ENCODE measurements at regions not wholly inside any gene's neighbourhood (a gene's known extent, or its start where the extent isn't known, plus 50 kb on each side); places are given as distances from the start of the nearest gene placed in this dataset.
"Not testable (repeated sequence)": the region's sequence is repeated elsewhere in the genome, so short reads cannot be mapped to it uniquely, and the experiment has no call there.

DNA sequence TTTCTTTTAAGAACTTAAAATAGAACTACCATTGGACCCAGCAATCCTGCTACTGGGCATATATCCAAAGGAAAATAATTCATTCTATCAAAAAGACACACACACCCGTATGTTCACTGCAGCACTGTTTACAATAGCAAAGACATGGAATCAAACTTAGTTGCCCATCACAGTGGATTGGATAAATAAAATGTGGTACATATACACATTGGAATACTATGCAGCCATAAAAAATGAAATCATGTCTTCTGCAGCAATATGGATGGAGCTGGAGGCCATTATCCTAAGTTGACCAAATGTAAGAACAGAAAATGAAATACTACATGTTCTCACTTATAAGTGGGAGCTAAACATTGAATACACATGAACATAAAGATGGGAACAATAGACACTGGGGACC, 585.3 kb upstream of the USP24 start:
- no peak for DNase-seq

DNA sequence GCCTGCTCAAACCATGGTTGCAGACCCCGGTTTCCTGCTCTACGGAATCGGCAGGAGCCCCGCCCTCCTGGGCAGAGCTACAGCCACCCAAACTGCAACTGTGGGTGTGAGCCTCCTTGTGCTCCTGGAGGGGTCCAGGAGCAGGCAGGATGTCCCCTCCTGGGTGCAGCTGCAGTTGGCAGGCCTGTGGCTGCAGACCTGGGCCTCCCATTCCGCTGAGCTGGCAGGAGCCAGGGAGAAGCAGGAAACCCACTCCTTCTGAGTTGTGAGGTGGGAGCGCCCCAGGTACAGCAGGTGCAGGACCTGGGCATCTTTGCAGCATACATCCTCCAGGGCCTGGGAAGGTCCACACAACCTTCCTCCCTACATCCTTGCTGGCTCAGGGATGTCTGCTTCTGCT, 578.7 kb upstream of the USP24 start:
- DNase-seq: no peak

DNA sequence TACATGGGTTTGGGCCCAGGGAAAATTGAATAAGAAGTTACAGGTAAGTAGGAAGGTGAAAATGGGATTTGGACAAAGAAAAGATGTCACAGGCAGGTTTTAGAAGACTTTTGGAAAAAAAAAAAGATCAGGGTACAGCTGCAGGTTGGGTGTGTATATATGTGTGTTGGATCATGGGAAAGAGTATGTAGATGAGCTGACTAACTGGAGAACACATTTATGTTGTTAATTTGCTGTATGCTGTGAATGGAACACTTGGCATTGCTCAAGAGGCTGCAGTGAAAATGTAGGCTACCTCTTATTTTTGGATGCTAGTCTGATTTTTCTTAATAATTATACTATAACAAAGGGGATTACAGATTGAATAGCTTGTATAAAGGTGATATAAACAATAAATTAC, 577.7 kb upstream of the USP24 start:
- DNase-seq: no peak

DNA sequence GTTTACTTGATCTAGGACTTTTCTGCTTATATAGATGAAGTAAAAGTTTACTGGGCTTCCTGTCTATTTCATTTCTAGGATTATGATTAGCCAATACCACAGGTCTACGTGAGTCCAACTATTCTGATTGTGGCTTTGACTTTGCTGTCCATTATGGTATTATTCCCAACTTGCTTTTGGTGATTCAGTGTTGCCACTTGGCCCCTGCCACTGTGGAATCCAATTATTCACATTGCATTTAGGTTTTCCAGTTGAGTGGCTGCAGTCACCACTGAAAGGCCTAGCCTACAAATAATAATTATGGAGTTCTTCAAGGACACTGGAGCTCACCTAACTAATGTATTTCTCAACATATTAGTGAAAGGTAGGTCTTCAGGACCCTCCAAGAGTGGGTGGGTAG, 574.3 kb upstream of the USP24 start:
- no peak for DNase-seq

DNA sequence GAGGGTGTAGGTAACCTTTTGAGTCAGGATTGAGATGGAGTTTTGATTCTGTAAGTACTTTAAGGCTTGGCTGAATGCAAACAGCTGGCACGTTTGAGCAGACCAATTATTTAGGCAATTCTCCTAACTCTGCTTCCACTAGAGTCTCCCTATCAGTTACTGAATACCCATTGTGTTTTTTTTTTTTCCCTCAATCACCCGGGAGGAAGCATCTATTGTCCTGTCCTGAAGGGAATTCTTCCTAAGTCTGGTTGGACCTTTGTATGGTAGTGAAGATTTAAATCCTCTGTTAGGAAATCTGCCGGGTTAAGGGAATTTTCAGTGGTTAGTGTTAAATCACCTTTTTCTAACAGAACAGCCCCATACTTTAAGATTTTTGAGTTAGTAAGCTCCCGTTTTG, 571.2 kb upstream of the USP24 start:
- no peak for DNase-seq

DNA sequence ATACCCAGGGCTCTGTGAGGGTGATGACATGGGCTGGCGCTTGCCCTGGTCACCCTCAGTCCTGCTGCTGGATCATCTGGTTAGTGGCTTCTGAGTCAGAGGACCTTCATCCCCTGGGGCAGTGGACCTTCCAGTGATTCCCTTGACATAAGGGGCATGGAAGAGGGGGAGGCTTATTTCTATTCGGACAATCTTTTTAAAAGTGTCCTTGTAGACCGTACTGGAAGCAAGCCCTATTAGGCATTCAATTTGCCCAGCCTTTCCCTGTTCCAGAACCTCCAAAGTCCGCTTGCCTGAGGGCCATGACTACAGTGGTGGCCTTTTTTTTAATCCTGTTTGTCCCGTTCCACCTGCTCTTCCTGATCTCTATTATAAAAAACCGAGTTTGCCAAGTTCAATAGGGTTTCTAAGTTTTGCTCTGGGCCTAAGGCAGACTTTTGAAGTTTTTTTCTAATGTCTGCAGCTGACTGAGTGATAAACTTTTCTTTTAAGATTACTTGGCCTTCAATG, 569.8 kb upstream of the USP24 start:
- not testable (repeated sequence) for DNase-seq

DNA sequence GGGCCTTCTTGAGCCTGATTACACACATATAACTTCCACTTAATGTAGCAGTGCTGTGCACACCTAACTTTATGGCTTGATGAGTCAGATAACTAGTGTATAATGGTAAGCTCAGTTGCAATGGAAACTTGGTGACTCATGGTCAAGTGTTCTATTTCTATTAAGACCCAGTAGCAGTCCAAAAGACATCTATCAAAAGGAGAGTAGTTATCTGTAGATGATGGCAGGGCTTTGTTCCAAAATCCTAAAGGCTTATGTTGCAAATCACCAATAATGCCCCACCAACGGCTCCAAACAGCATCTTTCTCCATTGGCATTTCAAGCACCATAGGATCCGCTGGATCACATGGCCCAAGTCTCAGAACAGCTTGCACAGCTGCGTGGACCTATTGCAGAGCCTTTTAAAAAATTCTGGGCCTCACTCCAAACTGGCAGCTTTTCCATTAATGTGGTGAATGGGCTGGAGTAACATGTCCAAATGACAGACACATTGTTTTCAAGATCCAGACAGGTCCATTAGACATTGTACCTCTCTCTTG, 566.8 kb upstream of the USP24 start:
- DNase-seq: no peak

DNA sequence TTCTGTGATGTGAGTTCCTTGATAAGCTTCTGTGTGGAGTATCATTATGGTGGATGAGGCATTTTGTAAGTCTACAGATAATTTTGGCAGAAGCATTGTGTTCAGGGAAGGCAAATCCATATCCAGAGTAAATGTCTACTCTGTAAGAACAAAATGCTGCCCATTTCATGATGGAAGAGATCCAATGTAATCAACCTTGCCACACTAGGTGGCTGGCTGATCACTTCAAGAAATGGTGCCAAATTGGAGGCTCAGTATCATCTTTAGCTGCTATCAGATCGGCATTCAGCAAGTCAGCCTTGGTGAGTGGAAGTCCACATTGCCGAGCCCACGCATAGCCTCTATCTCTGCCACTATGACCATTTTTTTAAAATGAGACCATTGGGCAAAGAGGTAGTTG, 565.8 kb upstream of the USP24 start:
- no peak for DNase-seq

DNA sequence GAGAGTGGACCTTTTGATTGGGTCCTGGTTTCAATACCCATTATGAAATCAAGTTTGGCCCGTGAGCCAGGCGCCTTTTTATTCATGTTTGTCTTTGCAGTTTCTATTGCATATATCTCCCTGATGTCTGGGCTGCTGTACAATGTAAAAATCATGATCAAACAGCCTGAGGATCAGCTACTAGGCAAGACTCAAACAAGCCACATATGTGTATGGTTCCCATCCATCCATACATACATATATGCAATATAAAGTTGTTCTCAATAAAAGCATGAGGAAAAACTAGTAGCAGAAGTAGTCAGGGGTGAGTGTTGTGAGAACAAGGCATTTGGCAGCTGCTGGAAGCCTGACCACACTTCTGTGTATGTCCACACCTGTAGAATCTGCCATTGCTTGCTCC, 562.4 kb upstream of the USP24 start:
- no peak for DNase-seq

DNA sequence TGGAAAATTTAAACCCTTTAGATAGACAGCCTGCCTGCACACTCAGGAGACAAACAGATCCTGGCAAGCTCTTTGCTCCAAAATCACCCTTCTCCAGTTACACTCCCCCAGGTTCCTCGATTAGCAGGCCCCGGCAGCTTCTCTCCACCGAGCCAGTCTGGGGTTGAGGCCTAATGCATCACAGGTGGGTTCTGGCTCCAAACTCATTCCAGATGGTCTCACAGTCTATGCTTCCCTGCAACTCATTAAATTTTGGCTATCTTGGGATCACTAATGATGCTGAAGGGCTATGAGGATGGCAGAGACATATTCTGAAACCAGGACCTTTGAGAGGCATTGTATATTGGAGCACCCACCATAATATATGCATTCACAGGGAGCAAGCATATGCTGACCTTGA, 559.8 kb upstream of the USP24 start:
- no peak for DNase-seq

DNA sequence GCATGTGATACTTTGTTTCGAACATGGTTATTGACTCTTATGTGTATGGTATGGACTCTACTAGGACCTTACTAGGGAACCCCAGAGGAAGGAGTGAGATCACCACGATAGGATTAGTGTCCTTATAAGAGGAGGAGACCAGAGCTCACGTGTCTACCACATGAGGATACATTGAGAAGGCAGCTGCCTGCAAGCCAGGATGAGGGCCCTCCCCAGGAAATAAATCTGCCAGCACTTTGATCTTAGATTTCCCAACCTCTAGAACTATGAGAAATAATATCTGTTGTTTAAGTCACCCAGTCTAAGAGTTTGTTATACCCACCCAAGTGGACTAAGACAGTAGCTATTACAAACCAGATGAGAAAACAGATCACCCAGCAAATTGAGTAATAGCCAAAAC, 559.3 kb upstream of the USP24 start:
- DNase-seq: no peak

DNA sequence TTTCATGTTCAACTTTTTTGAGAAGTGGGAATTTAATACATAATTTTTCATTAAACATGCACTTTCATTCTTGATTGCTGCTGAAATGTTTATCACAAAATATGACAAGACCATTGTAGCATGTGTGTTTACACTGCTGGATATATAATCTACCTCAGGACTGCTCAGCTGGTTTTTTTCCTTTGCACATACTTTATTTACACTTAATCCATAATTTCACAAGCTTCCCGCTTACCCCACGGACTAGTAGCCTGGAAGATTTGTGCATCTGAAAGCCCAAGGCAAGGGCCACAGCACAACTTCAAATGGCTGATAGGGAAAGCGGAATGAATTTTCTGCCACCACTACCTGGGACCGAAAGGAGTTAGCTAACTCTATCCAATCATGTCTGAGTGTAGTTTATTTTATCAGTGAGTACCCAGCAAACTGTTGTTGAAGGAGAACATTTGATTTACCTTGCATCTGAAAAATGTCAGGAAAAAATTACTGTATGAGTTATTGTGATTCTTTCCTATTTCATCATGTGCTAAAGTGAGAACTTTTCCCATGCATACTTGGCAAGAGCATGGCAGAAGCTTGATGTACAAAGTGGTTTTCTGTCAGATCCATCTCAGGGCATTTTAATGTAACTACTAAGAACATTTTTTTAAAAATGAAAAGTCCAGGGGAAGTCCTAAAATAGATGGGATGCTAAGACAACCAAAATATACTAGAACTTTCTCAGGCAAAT, 558.2 kb upstream of the USP24 start:
- DNase-seq: no peak

DNA sequence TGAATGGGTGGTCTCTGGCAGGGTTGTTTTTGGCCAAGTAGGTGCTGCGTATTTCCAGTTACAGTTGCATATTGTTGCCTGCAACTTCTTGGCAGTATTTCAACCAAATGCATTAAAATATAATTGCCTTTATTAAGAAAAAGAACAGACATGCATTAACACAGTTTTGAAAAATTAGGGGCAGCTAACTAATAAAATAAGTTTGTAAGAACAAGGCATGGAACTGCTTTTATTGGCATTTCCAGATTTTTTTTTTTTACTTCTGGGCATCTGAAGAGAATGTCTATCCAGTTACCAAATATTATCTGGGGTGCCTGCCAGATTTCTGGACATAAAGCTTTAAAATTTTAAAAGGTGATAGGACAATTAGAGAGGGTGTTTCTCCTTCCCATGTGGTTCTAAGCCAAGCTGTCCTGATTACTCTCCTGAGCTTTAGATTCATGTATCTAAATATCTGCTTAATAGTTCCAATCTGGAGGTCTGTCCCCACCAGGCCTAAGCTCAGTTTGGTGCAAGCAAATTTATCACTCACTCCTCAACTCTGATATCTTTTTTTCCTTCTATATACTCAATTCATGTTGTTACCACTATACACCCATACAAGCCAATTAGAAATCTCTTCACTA, 553.3 kb upstream of the USP24 start:
- no peak for DNase-seq

DNA sequence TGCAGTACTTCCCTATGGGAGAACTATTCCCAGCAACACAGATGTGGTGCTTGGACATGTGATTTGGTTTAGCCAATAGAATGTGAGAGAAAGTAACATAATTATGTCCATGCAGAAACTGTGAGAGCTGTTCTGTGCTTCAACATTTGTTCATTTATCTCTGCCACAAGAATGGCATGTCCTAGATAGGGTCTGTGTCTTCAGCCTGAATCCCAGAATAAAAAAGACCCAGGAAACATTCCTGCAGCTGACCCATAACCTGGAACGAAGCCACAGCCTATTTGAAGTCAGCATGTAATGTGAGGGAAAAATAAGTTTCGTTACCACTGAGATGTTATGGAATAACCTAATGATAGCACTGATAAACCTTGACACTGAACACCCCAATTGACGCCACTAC, 552.0 kb upstream of the USP24 start:
- no peak for DNase-seq

DNA sequence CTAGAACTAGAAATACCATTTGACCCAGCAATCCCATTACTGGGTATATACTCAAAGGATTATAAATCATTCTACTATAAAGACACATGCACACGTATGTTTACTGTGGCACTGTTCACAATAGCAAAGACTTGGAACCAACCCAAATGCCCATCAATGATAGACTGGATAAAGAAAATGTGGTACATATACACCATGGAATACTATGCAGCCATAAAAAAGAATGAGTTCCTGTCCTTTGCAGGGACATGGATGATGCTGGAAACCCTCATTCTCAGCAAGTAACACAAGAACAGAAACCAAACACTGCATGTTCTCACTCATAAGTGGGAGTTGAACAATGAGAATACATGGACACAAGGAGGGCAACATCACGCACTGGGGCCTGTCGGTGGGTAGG, 550.3 kb upstream of the USP24 start:
- DNase-seq: not testable (repeated sequence)

DNA sequence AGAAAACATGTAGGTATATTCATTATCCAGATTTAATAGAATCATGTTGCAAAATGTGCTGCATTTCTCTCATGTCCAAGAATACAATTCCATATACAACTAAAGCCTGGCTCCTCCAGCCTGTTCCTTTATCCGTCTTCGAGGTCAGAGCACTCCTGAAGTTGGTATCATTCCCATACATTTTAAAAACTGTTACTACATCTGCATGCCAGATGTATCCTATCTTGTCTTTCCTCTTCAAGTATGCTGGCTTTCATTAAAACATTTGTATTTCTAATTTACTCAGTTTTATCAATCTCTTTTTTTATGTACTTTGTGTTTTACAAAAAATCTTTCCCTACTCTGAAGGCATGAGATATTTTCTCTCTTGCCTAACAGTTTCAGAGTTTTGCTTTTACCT, 536.6 kb upstream of the USP24 start:
- DNase-seq: no peak

DNA sequence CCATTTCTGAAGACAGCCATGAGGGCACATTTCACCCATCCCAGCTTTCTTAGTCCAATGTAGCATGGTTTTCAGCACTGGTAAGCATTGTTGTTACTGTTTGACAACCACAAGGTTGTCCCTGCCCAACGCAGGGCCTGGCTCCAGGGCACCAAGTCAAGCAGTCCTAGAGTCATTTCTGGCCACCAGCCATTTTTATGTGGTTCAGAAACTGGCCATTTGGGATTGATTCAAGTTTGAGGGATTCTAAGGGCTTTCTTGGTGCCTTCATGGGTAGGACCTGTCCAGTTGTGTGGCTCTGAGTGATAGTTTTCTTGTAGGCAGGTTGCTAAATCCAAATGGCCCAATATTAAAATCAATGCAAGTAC, 535.4 kb upstream of the USP24 start:
- no peak for DNase-seq

DNA sequence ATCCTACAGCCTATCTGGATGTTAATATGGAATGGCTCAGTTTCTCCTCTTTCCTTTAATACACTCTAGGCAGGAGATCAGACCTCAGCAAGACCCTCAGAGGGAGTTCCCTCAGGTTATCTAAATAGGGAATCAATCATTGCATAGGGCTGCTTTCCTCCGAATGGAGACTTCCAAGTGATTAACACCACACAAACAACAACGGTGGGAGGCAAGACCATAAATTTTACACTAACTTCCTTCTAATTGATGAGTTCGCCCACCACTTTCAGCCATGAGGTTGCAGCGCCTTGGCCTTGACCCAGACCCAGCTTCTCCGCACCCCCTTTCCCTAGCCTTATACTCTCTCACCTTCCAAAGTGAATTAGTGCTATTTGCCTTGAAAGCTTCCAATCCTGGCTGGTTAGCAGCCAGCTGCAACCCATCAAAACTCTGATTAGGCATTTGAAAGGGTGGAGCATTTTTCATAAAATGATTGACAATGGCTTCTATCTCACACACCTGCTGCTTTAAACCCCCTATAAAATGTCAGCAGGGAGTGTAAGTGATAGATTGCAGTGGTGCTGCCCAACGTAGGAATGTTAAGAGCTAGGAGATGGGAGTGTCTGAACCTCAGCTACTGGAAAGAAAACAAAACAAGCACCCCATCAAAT, 534.9 kb upstream of the USP24 start:
- DNase-seq: no peak

DNA sequence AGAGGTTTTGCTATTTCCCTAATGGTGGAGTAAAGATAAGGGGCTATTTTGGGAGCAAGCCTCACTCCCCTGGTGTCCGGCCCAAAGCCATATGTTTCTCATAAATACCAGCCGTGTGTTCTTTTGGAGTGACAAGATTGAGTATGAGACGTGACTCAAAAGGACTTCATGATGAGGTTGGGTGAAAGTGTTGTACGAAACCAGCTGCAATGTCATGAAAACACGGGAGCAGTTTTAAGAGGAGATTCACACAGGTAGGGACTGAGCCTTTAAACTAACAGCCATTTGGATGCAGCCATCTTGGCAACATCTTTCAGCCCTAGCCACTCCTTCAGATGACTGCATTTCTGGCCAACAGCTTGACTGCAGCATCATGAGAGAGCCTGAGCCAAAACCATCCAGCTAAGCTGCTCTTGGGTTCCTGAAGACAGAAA, 532.3 kb upstream of the USP24 start:
- DNase-seq: no peak

DNA sequence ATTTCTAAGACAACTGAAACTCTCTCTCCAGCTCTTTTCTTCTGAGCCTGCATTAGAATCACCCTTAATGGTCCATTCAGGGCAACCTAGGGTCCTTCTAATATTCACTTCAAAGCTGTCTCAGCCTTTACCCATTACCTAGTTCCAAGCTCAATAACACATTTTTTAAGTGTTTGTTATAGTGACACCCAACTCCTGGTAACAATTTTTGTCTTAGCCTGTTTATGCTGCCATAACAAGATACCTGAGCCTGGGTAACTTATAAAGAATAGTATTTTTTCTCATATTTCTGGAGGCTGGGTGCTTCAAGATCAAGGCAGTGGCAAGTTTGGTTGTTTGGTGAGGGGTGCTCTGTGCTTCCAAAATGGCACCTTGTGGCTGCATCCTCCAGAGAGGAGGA, 531.5 kb upstream of the USP24 start:
- DNase-seq: no peak

DNA sequence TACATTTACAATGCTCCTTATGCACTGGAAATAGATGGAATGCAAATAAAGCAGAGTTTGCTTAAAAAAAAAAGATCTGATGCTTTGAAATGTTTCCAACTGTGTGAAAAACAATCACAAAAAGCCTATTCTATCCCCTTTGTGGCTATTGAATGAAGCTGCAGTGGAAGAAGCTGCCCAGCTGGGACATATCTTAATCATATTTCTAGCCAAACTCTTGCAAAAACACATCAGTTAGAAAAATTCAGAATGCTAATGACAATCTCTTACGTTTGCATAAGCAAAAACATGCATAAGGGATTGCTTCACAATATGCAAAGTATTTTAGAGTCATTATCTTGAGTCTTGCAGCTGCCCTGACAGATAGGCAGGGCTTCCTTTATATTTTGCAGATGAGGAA, 526.4 kb upstream of the USP24 start:
- no peak for DNase-seq

DNA sequence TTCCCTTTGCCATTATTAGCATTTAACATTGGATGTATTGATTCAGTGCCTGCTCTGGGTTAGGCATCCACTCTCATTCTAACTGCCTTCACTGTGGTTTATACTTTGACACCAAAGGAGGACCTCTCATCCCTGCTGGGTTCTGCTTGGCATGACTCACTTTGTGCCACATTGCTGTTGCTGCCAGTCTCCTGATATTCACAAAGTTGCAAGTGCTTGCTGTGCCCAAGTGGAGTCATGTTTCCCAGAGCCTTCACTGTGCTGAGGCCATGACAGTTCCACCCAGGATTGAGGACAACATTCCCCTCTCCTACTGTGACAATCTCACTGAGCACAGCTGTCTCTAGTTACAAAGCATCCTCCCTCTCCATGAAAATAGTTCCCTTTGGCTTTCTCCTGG, 519.9 kb upstream of the USP24 start:
- DNase-seq: no peak

DNA sequence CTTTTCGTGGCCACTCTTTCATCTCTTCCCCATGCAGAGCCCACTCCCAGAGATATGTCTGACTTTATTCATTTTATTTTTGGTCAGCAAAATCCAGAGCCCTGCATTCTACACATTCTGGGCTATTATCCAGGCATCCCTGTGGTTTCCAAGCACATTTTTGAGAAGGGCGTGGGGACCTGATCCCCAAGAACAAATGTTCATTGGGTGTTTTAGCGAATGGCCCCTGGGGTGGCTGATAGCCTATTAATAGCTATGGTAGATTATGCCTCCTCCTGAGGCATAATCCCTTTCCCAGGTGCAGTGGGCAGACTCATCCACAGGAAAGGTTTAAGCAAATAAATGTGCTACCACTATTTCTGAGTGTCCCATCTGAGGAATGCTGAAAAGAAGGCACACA, 511.8 kb upstream of the USP24 start:
- no peak for DNase-seq

DNA sequence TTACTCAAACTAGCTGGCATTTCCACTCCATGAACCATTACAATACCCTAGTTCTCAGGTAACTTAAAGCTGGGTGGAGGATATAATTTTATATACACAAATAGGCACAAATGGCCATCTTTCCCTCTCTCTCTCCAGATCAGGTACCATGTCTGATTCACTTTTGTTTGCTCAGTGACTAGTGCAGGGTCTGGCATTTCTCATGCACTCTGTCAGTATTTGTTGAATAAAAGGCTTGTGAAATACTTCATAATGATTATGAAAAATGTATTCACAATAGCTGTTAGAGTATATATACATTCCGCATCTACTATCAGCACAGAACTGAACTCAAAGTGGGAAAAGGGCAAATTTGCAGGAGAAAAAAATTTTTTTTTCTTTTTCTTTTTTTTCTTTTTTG, 510.2 kb upstream of the USP24 start:
- DNase-seq: no peak

All from effector CD8-positive, alpha-beta T cell (primary cell).